Sigmoid colon (tissue), 6 donors: ENCODE measurements at regions not wholly inside any gene's neighbourhood (a gene's known extent, or its start where the extent isn't known, plus 50 kb on each side); places are given as distances from the start of the nearest gene placed in this dataset.

Source experiments
- DNase-seq: peaks from one replicate; pipeline ENCODE4 v3.0.0-alpha.2; 2019
- H3K27ac ChIP-seq, 4 donors: fragments of 200-600 bp; sonication (generic); one replicate each; pipeline ENCODE4 v1.5.1; 2016 to 2019; ENCODE audit warnings: mild to moderate bottlenecking in 1 of 4
- H3K27me3 ChIP-seq, 3 donors: fragments of 200-600 bp; sonication (generic); one replicate each; pipeline ENCODE4 v1.5.1; 2019; ENCODE audit warnings: mild to moderate bottlenecking in 1 of 3
- H3K36me3 ChIP-seq, 4 donors: fragments of 200-600 bp; sonication (generic); one replicate each; pipeline ENCODE4 v1.5.1; 2016 to 2019
- H3K4me1 ChIP-seq, 4 donors: fragments of 200-600 bp; sonication (generic); one replicate each; pipeline ENCODE4 v1.5.1; 2017 to 2019
- H3K4me3 ChIP-seq, 4 donors: fragments of 200-600 bp; sonication (generic); one replicate each; pipeline ENCODE4 v1.5.1; 2017 to 2019; ENCODE audit warnings: mild to moderate bottlenecking in 2 of 4, moderate library complexity in 1 of 4
- H3K9me3 ChIP-seq, 4 donors: fragments of 200-600 bp in 3 of 4; sonication (generic) in 3 of 4; one replicate each; pipeline versions ENCODE4 v1.5.1 to v1.6.1; 2013 to 2019
- EP300 ChIP-seq, 4 donors: sonication (generic); formaldehyde crosslinking; IDR thresholded peaks; one replicate each; pipeline ENCODE4 v1.6.1; 2017; ENCODE audit warnings: antibody characterized with exemption in 4 of 4
- POLR2A ChIP-seq, 2 donors: fragments of 450-650 bp; IDR thresholded peaks; one replicate each; pipeline ENCODE4 v1.6.1; 2016; ENCODE audit warnings: antibody characterized with exemption in 2 of 2, mild to moderate bottlenecking in 2 of 2, moderate library complexity in 2 of 2
- POLR2AphosphoS5 ChIP-seq, 4 donors: sonication (generic); formaldehyde crosslinking; IDR thresholded peaks; one replicate each; pipeline ENCODE4 v1.6.1; 2017; ENCODE audit warnings: antibody characterized with exemption in 4 of 4
- WGBS, 2 donors: extraction: QIAGEN DNeasy Blood & Tissue Kit; methylation state at CpG; one replicate each; pipeline ENCODE4 v1.1.7; 2013; 5-methylcytosine and 5-hydroxymethylcytosine counted together
- intact Hi-C: fragments of 100-400 bp; cut with DNase I; formaldehyde crosslinking; loops from one replicate; pipeline ENCODE4 v1.15.1; 2023
- TF ChIP-seq, protein P1 (sequence below), 4 experiments: fragments of 450-650 bp in 3 of 4; fragments of 200-600 bp in 1 of 4; IDR thresholded peaks; one replicate each; pipeline ENCODE4 v1.5.1; 2016 to 2019; ENCODE audit warnings: antibody characterized with exemption in 4 of 4, mild to moderate bottlenecking in 3 of 4, moderate library complexity in 2 of 4
- donor health status: healthy with polysubstance abuse.
- donor health status: healthy.

DNA sequence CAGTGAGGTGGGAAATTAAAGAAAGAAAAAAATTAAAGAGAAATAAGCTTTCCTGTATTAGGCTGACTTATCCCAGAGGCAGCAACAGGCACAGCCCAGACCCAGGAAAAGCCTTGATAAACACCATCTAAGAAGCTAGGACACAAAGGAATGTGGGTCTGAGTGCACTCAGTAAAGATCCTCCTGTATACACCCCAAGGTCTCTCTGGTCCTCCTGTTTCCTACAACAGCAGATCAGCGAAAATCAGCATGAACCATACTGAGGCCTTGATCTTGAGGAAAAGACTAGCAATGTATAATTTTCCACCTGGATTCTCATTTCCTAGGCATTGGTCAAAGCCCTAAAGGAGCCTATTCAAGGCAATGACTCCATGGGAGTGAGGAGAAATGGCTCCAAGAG, 486.3 kb upstream of the CCDC196 start:
- Histone ChIP-seq H3K36me3 (no peaks in the 10 kb centered on the region), H3K4me3 (no peak overlapping the region), H3K4me1 (no peaks in the 10 kb centered on the region), H3K27ac (no peak overlapping the region), H3K9me3 (peaks cover 0 to 14% (median 0%) of the 10 kb centered on the region in 4 donors), H3K27me3 (no peaks in the 10 kb centered on the region)
- WGBS, 2 donors: 80 to 88% methylated on average over 1 of the region's 1 CpG
- TF ChIP-seq, protein P1, sequence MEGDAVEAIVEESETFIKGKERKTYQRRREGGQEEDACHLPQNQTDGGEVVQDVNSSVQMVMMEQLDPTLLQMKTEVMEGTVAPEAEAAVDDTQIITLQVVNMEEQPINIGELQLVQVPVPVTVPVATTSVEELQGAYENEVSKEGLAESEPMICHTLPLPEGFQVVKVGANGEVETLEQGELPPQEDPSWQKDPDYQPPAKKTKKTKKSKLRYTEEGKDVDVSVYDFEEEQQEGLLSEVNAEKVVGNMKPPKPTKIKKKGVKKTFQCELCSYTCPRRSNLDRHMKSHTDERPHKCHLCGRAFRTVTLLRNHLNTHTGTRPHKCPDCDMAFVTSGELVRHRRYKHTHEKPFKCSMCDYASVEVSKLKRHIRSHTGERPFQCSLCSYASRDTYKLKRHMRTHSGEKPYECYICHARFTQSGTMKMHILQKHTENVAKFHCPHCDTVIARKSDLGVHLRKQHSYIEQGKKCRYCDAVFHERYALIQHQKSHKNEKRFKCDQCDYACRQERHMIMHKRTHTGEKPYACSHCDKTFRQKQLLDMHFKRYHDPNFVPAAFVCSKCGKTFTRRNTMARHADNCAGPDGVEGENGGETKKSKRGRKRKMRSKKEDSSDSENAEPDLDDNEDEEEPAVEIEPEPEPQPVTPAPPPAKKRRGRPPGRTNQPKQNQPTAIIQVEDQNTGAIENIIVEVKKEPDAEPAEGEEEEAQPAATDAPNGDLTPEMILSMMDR (IDR thresholded peaks at IDR 0.05): no peak
- TF ChIP-seq EP300 (IDR thresholded peaks at IDR 0.05) (no peak), POLR2A (IDR thresholded peaks at IDR 0.05) (no peak), POLR2AphosphoS5 (IDR thresholded peaks at IDR 0.05) (no peak)
- intact Hi-C loops: no loop called here
- DNase-seq: no peak

DNA sequence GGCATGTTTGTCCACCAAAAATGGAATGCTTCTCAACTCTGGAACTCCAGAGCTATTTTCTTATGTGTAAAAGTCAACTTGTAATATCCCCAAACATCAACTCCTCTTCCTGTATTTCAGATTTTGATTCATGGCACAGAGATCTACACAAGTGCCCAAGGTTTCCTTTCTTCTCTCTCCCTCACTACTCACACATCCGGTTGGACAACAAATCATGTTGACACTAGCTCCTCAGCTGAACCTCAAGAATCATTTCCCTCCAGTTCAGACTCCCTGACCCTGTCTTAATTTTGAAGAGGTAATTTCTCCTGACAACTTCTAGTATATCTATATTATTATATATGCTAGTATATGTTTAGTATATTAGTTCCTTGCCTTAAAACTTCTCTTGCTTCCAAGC, 485.4 kb upstream of the CCDC196 start:
- no peak overlapping the region for H3K4me3 ChIP-seq
- WGBS, 2 donors: 24 to 67% methylated on average over 1 of the region's 1 CpG

DNA sequence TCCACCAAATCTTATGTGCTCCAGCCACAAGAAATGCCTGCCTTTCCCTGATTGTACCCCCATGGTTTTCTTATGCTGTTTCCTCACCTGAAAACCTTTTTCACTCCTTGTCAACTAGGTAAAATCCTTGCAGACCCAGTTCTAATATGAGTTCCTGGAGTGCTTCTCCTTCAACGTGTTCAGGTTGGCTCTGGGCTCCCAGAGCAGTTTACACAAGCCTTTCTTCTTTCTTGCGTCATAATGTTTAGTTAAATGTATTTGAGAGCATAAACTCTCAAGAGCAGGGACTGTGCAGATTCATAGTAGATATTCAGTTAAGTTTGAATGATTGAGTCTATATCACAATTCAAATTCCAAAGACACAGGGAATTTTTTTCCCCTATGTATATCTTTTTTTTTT, 484.8 kb upstream of the CCDC196 start:
- intact Hi-C loops: no loop called here
- TF ChIP-seq POLR2AphosphoS5 (IDR thresholded peaks at IDR 0.05) (no peak), EP300 (IDR thresholded peaks at IDR 0.05) (no peak), POLR2A (IDR thresholded peaks at IDR 0.05) (no peak)
- TF ChIP-seq, protein P1 (IDR thresholded peaks at IDR 0.05): no peak
- Histone ChIP-seq H3K27me3 (no peaks in the 10 kb centered on the region), H3K4me1 (no peaks in the 10 kb centered on the region), H3K27ac (no peak overlapping the region), H3K9me3 (peaks cover 0 to 14% (median 0%) of the 10 kb centered on the region in 4 donors), H3K36me3 (no peaks in the 10 kb centered on the region), H3K4me3 (no peak overlapping the region)
- 57 to 65% methylated on average over 2 of the region's 2 CpGs for WGBS, 2 donors
- no peak for DNase-seq

More for the DNA sequence above, 485.4 kb upstream of the CCDC196 start:
- Histone ChIP-seq H3K27ac (no peak overlapping the region), H3K4me1 (no peaks in the 10 kb centered on the region), H3K27me3 (no peaks in the 10 kb centered on the region), H3K9me3 (peaks cover 0 to 14% (median 0%) of the 10 kb centered on the region in 4 donors), H3K36me3 (no peaks in the 10 kb centered on the region)
- DNase-seq: no peak
- TF ChIP-seq POLR2A (IDR thresholded peaks at IDR 0.05) (no peak), EP300 (IDR thresholded peaks at IDR 0.05) (no peak), POLR2AphosphoS5 (IDR thresholded peaks at IDR 0.05) (no peak)
- TF ChIP-seq, protein P1 (IDR thresholded peaks at IDR 0.05): no peak
- intact Hi-C loops: no loop called here

DNA sequence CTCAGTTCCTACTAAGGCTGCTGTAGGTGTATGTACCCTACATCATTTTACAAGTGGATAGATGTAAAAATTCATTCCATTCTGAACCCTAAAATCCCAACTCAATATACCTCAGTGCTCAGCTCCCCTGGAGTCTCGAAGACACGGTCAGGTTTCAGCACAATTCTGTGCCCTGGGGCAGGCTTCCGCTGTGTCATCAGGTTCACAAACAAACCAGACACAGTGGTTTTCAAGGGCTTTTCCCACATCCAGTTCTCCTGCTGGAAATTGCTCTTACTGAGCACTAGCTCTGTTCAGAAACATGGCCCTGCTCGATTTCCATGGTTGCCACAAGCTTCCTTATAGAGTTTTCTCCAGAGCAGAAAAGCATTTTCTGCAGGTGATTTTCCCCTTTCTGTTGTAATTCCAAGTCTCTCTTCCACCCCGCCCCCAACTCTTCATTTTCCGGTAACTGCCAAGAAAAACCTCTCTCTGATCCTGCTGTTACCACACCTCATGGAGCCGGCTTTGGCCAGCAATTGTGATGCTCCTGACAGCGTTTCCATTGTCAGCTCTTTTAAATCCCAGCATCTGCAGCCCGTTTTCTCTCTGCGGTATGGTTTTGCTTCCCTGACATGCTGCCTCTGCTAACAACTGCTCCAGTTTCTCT, 483.0 kb upstream of the CCDC196 start:
- H3K27ac ChIP-seq: no peak overlapping the region
- DNase-seq: no peak
- intact Hi-C loops: no loop called here
- WGBS, 2 donors: 82 to 83% methylated on average over 10 of the region's 10 CpGs
- no peak for TF ChIP-seq POLR2A (IDR thresholded peaks at IDR 0.05)
- TF ChIP-seq, protein P1 (IDR thresholded peaks at IDR 0.05): no peak
- TF ChIP-seq EP300 (IDR thresholded peaks at IDR 0.05): no peak
- no peak for TF ChIP-seq POLR2AphosphoS5 (IDR thresholded peaks at IDR 0.05)
- H3K36me3 ChIP-seq: no peaks in the 10 kb centered on the region
- H3K9me3 ChIP-seq: peaks cover 0 to 14% (median 0%) of the 10 kb centered on the region in 4 donors
- no peaks in the 10 kb centered on the region for H3K4me1 ChIP-seq
- H3K4me3 ChIP-seq: no peak overlapping the region
- no peaks in the 10 kb centered on the region for H3K27me3 ChIP-seq
